Activated gamma-delta T cell (primary cell): ENCODE measurements at regions not wholly inside any gene's neighbourhood (a gene's known extent, or its start where the extent isn't known, plus 50 kb on each side); places are given as distances from the start of the nearest gene placed in this dataset.
"Not testable (repeated sequence)": the region's sequence is repeated elsewhere in the genome, so short reads cannot be mapped to it uniquely, and the experiment has no call there.

Source experiments
- DNase-seq: peaks from one replicate; lab custom pipeline; 2025; lab: John Stamatoyannopoulos, UW

- DNase-seq, result no peak
Measured at GRCh38 chr6:139754898-139755775, 380.7 kb upstream of the CITED2 start.

- no peak for DNase-seq
Measured at GRCh38 chr6:139753198-139753861, 378.9 kb upstream of the CITED2 start.

GRCh38 chr6:139752086-139752485 lies 377.6 kb upstream of the CITED2 start:
- DNase-seq, result no peak

GRCh38 chr6:139751179-139751578 lies 376.7 kb upstream of the CITED2 start:
- DNase-seq, result no peak

- DNase-seq, result no peak
Measured at GRCh38 chr6:139748353-139749146, 374.1 kb upstream of the CITED2 start.

- no peak for DNase-seq
Measured at GRCh38 chr6:139747154-139747553, 372.7 kb upstream of the CITED2 start.

GRCh38 chr6:139744891-139745290 lies 370.4 kb upstream of the CITED2 start:
- no peak for DNase-seq

GRCh38 chr6:139743664-139744437 lies 369.4 kb upstream of the CITED2 start:
- DNase-seq, result no peak

- DNase-seq, result no peak
Measured at GRCh38 chr6:139742671-139743070, 368.2 kb upstream of the CITED2 start.

GRCh38 chr6:139738801-139739455 lies 364.5 kb upstream of the CITED2 start:
- DNase-seq, result no peak

- no peak for DNase-seq
Measured at GRCh38 chr6:139736325-139736906, 362.0 kb upstream of the CITED2 start.

- DNase-seq, result no peak
Measured at GRCh38 chr6:139732451-139732850, 358.0 kb upstream of the CITED2 start.

GRCh38 chr6:139730340-139730974 lies 356.0 kb upstream of the CITED2 start:
- no peak for DNase-seq

- no peak for DNase-seq
Measured at GRCh38 chr6:139728876-139729427, 354.5 kb upstream of the CITED2 start.

- not testable (repeated sequence) for DNase-seq
Measured at GRCh38 chr6:139726272-139726671, 351.8 kb upstream of the CITED2 start.

- no peak for DNase-seq
Measured at GRCh38 chr6:139722530-139722929, 348.1 kb upstream of the CITED2 start.

- DNase-seq, result no peak
Measured at GRCh38 chr6:139721954-139722353, 347.5 kb upstream of the CITED2 start.

GRCh38 chr6:139713900-139714506 lies 339.6 kb upstream of the CITED2 start:
- DNase-seq, result no peak

- DNase-seq, result no peak
Measured at GRCh38 chr6:139713424-139713823, 339.0 kb upstream of the CITED2 start.

- DNase-seq, result no peak
Measured at GRCh38 chr6:139712830-139713229, 338.4 kb upstream of the CITED2 start.
